SJCRH30 (cell line): ENCODE measurements at regions not wholly inside any gene's neighbourhood (a gene's known extent, or its start where the extent isn't known, plus 50 kb on each side); places are given as distances from the start of the nearest gene placed in this dataset.

Experiments used
- DNase-seq, 2 experiments: peaks; one replicate each; pipeline ENCODE4 v3.0.0-alpha.2; 2015 to 2020
- H3K27ac ChIP-seq: fragments of 250-450 bp; sonication (Bioruptor Pico); 2 replicates; pipeline ENCODE4 v1.5.1; 2020; ENCODE audit warnings: mild to moderate bottlenecking, moderate library complexity
- H3K27me3 ChIP-seq: fragments of 250-450 bp; sonication (Bioruptor Pico); 2 replicates; pipeline ENCODE4 v1.5.1; 2020; ENCODE audit warnings: mild to moderate bottlenecking, moderate library complexity
- H3K36me3 ChIP-seq: fragments of 250-450 bp; sonication (Bioruptor Pico); 2 replicates; pipeline ENCODE4 v1.5.1; 2020; ENCODE audit warnings: mild to moderate bottlenecking, moderate library complexity
- H3K4me1 ChIP-seq: fragments of 250-450 bp; sonication (Bioruptor Pico); 2 replicates; pipeline ENCODE4 v1.5.1; 2020; ENCODE audit warnings: mild to moderate bottlenecking, moderate library complexity
- H3K4me3 ChIP-seq: fragments of 250-450 bp; sonication (Bioruptor Pico); 2 replicates; pipeline ENCODE4 v1.5.1; 2020; ENCODE audit warnings: mild to moderate bottlenecking, moderate library complexity
- H3K9me3 ChIP-seq: fragments of 250-450 bp; sonication (Bioruptor Pico); replicated peaks from 2 replicates; pipeline ENCODE4 v1.5.1; 2020; ENCODE audit warnings: mild to moderate bottlenecking, moderate library complexity

DNA sequence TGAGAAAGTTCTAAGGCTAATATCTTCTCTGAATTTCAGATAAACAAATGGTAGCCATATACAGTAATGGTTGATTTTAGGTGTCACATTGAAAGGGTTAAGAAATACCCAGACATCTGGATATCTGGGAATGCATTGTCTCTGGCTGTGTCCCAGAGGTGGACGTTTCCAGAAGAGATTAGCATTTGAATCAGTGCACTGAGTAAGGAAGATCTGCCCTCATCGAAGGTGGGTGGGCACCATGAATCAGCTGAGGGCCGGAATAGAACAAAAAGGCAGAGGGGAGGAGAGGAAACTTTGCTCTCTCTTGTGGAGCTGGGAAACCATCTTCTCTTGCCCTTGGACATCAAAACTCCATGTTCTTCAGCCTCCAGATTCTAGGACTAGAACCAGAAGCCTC, 554.4 kb downstream of the IRX1 start:
- H3K4me3 ChIP-seq = no peak overlapping the region
- DNase-seq = no peak
- no peaks in the 10 kb centered on the region for H3K4me1 ChIP-seq
- no peak overlapping the region for H3K27ac ChIP-seq
- no peaks in the 10 kb centered on the region for H3K9me3 ChIP-seq
- no peaks in the 10 kb centered on the region for H3K36me3 ChIP-seq
- H3K27me3 ChIP-seq = no peaks in the 10 kb centered on the region

DNA sequence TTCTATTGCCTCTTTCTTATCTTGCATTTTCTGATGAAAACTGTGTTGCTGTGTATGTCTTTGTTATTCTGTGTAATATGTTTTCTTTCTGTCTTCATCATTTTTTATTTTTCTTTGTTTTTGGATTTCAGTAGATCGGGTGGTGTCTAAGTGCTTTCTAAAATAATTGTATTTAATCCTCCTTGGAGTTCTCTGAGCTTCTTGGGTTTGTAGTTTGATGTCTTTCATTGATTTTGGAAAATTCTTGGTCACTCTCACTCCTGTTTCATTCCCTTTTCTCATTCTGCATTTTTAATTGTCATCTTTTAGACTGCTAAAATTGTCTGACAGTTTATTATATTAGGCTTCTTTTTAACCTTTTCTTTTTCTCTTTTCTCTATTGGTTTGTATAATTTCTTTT, 560.5 kb downstream of the IRX1 start:
- Histone ChIP-seq H3K9me3 (no peaks in the 10 kb centered on the region), H3K27me3 (no peaks in the 10 kb centered on the region), H3K36me3 (no peaks in the 10 kb centered on the region)

GRCh38 chr5:4156889-4157288, 561.3 kb downstream of the IRX1 start:
- DNase-seq = no peak
- Histone ChIP-seq H3K4me3 (no peak overlapping the region), H3K4me1 (peaks cover 14% of the 10 kb centered on the region), H3K27me3 (no peaks in the 10 kb centered on the region), H3K36me3 (no peaks in the 10 kb centered on the region), H3K9me3 (no peaks in the 10 kb centered on the region), H3K27ac (no peak overlapping the region)

More for the DNA sequence above, 560.5 kb downstream of the IRX1 start:
- H3K27ac ChIP-seq = no peak overlapping the region
- no peak for DNase-seq
- peaks cover 9% of the 10 kb centered on the region for H3K4me1 ChIP-seq
- H3K4me3 ChIP-seq = no peak overlapping the region

DNA sequence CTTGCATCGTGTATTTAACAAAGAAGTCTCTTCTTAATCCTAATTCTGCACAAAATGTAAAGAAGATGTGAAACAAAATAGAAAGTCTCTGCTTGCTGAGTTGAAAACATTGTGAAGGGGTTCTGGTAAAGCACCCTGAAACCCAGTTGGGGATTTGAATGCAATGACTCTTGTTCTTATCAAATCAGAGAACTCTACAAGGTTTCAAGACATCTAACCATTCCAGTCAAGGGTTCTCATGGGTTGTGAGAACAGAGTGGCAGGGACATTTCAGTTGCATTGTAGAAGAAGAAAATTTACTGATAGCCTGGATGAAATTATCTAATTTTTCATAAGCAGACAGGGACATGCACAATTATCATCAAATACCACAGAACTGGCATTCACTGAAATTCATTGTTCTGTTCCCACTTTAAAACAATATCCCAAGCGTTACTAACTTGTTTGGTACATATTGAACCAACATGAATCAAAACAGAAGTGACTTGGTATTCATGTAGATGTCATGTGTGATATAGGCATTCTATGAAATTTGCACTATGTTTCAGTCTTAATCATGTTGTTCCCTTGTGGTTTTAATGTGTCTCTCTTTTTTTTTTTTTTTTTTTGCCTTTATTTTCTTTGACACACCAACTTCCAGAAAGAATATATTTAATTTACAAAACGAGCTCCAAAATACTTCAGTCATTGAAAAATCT, 563.3 kb downstream of the IRX1 start:
- no peaks in the 10 kb centered on the region for H3K27me3 ChIP-seq
- peak overlapping the region; percentile 88 for H3K27ac ChIP-seq
- no peak for DNase-seq
- H3K4me1 ChIP-seq = peaks cover 14% of the 10 kb centered on the region
- peak overlapping the region; percentile 37 for H3K4me3 ChIP-seq
- H3K36me3 ChIP-seq = no peaks in the 10 kb centered on the region
- H3K9me3 ChIP-seq = no peaks in the 10 kb centered on the region

DNA sequence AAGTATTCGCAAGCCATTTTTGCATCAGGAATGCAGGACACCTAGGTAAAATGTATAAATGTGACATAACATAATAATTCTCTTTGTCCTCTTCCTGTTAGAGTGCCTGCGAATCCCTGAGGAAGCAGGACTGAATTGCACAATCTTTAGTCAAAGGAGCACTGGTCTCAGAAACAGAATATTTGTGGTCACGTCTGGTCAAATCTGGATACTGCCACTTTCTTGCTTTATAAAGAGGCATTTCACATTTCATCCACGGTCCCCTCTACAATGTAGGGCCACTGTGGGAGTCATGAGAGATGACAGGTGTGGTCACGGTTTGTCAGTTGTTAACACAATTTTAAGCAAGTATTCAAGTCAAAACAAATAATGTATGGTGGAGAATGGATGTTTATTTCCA, 564.0 kb downstream of the IRX1 start:
- peak overlapping the region; percentile 37 for H3K4me3 ChIP-seq
- peak overlapping the region; percentile 88 for H3K27ac ChIP-seq
- peak; percentile 38 to 74 for DNase-seq
- no peaks in the 10 kb centered on the region for H3K27me3 ChIP-seq
- H3K4me1 ChIP-seq = peaks cover 14% of the 10 kb centered on the region
- no peaks in the 10 kb centered on the region for H3K9me3 ChIP-seq
- no peaks in the 10 kb centered on the region for H3K36me3 ChIP-seq

DNA sequence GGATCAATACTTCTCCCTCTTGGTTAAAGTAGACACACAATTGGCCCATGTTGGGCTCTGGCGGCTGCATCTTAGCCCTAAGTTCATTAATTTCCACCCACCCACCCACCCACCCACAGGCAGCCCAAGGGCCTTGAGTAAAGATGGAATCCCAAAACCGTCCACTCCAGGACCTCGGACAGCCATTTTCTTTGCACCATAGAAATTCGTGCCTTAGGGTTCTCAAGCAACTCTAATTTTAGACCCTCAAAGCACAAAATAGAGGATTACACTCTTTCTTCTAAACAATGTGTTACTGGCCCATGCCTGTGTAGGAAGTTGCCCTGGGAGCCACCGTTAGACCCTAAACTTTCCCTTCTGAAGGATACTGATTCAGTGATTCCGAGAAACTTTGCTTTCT, 568.5 kb downstream of the IRX1 start:
- H3K9me3 ChIP-seq = no peaks in the 10 kb centered on the region
- DNase-seq = no peak
- H3K36me3 ChIP-seq = no peaks in the 10 kb centered on the region
- H3K27ac ChIP-seq = no peak overlapping the region
- H3K27me3 ChIP-seq = no peaks in the 10 kb centered on the region
- no peak overlapping the region for H3K4me3 ChIP-seq
- peaks cover 14% of the 10 kb centered on the region for H3K4me1 ChIP-seq

GRCh38 chr5:4180703-4181102, 585.1 kb downstream of the IRX1 start:
- H3K4me1 ChIP-seq = no peaks in the 10 kb centered on the region
- no peak overlapping the region for H3K4me3 ChIP-seq
- H3K9me3 ChIP-seq = no peaks in the 10 kb centered on the region
- H3K27ac ChIP-seq = no peak overlapping the region
- H3K27me3 ChIP-seq = no peaks in the 10 kb centered on the region
- no peak for DNase-seq
- no peaks in the 10 kb centered on the region for H3K36me3 ChIP-seq

GRCh38 chr5:4182144-4182543, 586.5 kb downstream of the IRX1 start:
- no peak for DNase-seq
- Histone ChIP-seq H3K36me3 (no peaks in the 10 kb centered on the region), H3K4me1 (no peaks in the 10 kb centered on the region), H3K9me3 (no peaks in the 10 kb centered on the region), H3K27me3 (no peaks in the 10 kb centered on the region), H3K4me3 (no peak overlapping the region), H3K27ac (no peak overlapping the region)

- Histone ChIP-seq H3K9me3 (no peaks in the 10 kb centered on the region), H3K4me3 (no peak overlapping the region), H3K36me3 (no peaks in the 10 kb centered on the region), H3K4me1 (no peaks in the 10 kb centered on the region), H3K27ac (no peak overlapping the region), H3K27me3 (no peaks in the 10 kb centered on the region)
- no peak for DNase-seq
These were observed 589.5 kb downstream of the IRX1 start for GRCh38 chr5:4185127-4185526.

DNA sequence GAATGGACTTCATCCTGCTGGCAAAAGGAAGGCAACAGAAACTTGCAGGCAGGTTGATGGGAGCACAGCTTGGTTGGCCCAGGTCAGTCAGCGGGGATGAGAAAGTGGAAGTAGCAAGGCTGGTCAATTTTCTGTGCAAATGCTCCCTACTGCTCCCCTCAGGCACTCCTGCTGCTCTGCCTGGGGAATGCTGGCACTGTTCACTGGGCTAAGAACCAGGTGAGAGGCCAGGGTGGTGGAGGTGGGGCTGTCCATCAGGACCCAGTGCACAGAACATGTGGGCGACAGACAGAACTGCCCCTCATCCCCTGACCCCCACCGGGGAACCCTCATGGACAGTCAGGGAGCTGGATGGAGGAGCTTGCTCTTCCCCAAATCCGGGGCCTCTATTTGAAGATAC, 593.1 kb downstream of the IRX1 start:
- Histone ChIP-seq H3K9me3 (no peaks in the 10 kb centered on the region), H3K36me3 (no peaks in the 10 kb centered on the region), H3K27me3 (no peaks in the 10 kb centered on the region), H3K4me1 (no peaks in the 10 kb centered on the region), H3K27ac (no peak overlapping the region), H3K4me3 (no peak overlapping the region)
- DNase-seq = no peak

DNA sequence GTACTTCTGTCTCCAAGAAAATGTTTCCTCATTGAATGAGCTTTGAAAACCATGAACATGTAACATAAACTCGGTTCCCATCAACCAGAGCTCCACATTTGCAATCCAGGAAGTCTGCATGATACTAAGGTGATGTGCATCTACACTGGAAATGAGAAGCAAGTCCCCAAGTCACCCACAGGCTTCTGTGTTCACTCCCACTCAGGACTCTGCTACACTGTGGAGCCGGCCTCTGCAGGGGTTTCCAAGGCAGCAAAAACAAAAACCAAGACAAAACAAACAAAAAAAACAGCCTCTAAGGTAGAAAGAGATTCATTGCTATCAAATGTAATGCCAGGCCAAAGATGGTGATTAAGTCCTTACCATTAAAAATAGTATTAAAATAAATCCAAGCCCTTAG, 593.7 kb downstream of the IRX1 start:
- DNase-seq = peak in 1 of 2 experiments; percentile 2
- Histone ChIP-seq H3K27me3 (no peaks in the 10 kb centered on the region), H3K9me3 (no peaks in the 10 kb centered on the region), H3K27ac (no peak overlapping the region), H3K4me3 (no peak overlapping the region), H3K4me1 (no peaks in the 10 kb centered on the region), H3K36me3 (no peaks in the 10 kb centered on the region)

DNA sequence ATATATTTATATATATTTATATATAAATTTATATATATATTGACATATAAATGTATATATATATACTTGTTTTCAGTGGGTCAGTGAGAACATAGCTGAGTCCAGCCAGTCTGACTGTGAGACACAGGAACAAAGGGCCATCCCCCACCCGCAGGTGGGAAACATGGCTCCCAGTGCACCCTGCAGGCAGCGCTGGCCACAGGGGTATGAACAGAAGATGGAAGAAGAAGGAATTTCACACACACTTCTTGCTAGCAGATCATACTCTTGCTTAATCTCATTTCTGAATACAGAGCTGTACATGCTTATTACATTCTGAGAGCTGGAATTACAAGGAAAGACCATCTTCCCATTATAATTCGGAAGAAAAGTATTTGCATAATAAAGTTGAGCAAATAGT, 595.4 kb downstream of the IRX1 start:
- Histone ChIP-seq H3K27ac (no peak overlapping the region), H3K9me3 (no peaks in the 10 kb centered on the region), H3K4me3 (no peak overlapping the region), H3K36me3 (no peaks in the 10 kb centered on the region), H3K4me1 (no peaks in the 10 kb centered on the region), H3K27me3 (no peaks in the 10 kb centered on the region)
- DNase-seq = peak in 1 of 2 experiments; percentile 3

GRCh38 chr5:4191703-4192102, 596.1 kb downstream of the IRX1 start:
- Histone ChIP-seq H3K36me3 (no peaks in the 10 kb centered on the region), H3K9me3 (no peaks in the 10 kb centered on the region), H3K4me3 (no peak overlapping the region), H3K4me1 (no peaks in the 10 kb centered on the region), H3K27ac (no peak overlapping the region), H3K27me3 (no peaks in the 10 kb centered on the region)
- DNase-seq = no peak

GRCh38 chr5:4192111-4192510, 596.5 kb downstream of the IRX1 start:
- Histone ChIP-seq H3K27me3 (no peaks in the 10 kb centered on the region), H3K4me1 (no peaks in the 10 kb centered on the region), H3K36me3 (no peaks in the 10 kb centered on the region), H3K4me3 (no peak overlapping the region), H3K27ac (no peak overlapping the region), H3K9me3 (no peaks in the 10 kb centered on the region)
- no peak for DNase-seq

GRCh38 chr5:4196744-4197143, 601.1 kb downstream of the IRX1 start:
- Histone ChIP-seq H3K4me1 (no peaks in the 10 kb centered on the region), H3K9me3 (no peaks in the 10 kb centered on the region), H3K36me3 (no peaks in the 10 kb centered on the region), H3K27ac (no peak overlapping the region), H3K27me3 (no peaks in the 10 kb centered on the region), H3K4me3 (no peak overlapping the region)
- no peak for DNase-seq

- H3K4me1 ChIP-seq = no peaks in the 10 kb centered on the region
- H3K9me3 ChIP-seq = no peaks in the 10 kb centered on the region
- H3K27me3 ChIP-seq = no peaks in the 10 kb centered on the region
- H3K27ac ChIP-seq = no peak overlapping the region
- DNase-seq = no peak
- H3K4me3 ChIP-seq = no peak overlapping the region
- H3K36me3 ChIP-seq = no peaks in the 10 kb centered on the region
These were observed 601.5 kb downstream of the IRX1 start for GRCh38 chr5:4197151-4197550.
